ENCODE measurements at regions not wholly inside any gene's neighbourhood (a gene's known extent, or its start where the extent isn't known, plus 50 kb on each side); places are given as distances from the start of the nearest gene placed in this dataset.

DNA sequence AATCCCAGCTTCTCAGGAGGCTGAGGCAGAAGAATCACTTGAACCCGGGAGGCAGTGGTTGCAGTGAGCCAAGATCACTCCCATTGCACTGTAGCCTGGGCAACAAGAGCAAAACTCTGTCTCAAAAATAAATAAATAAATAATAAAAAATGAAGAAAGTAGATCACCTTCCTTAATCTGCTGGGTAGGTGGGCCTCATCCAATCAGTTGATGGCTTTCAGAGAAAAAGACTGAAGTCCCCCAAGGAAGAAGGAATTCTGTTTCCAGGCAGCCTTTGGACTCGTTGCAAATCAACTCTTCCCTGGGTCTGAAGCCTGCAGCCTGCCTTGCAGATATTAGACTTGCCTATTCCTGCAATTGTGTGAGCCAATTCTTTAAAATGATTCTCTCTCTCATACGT lies 136.5 kb downstream of the TFCP2L1 start:
- no peaks in the 10 kb centered on the region for H3K4me1 ChIP-seq (ENCODE audit: low read depth, poor library complexity, severe bottlenecking)
- no peak for TF ChIP-seq CTCF (conservative IDR thresholded peaks at IDR 0.05; ENCODE audit: low read depth, low read length)
- H3K27me3 ChIP-seq (ENCODE audit: insufficient read depth, low read depth): no peaks in the 10 kb centered on the region

GRCh38 chr2:121149384-121149783 lies 135.6 kb downstream of the TFCP2L1 start:
- TF ChIP-seq CTCF (conservative IDR thresholded peaks at IDR 0.05; ENCODE audit: low read depth, low read length): no peak
- H3K27ac ChIP-seq: no peak overlapping the region

More for the DNA sequence above, 136.5 kb downstream of the TFCP2L1 start:
- Histone ChIP-seq H3K9ac (no peak overlapping the region), H3K4me3 (IDR thresholded peaks at IDR 0.05; ENCODE audit: insufficient read depth, low read depth, low read length) (no peak overlapping the region), H3K79me2 (ENCODE audit: insufficient read depth, low read depth) (no peaks in the 10 kb centered on the region), H3K36me3 (ENCODE audit: insufficient read depth) (no peaks in the 10 kb centered on the region), H3K4me2 (no peak overlapping the region), H4K20me1 (ENCODE audit: insufficient read depth) (no peaks in the 10 kb centered on the region), H3K27ac (no peak overlapping the region), H2AFZ (ENCODE audit: low read depth) (no peak overlapping the region)

DNA sequence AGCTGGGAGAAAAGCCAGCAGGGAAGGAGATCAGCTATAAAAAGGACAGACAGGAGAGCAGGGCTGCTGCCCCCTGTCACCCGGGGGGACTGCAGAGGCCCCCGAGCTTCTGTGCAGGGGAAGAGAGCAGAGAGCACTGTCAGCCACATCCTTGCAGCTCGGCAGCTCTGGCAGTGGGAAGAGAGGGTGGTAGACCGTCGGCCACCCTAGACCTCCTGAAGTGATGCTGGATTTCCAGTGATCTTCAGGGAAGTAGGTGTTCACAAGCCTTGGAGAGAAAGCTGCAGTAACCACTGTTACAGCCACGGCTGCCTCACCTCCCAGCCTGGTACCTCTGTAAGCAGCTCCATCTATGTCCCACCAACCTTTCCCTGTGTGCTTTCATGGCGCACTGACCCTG lies 134.9 kb downstream of the TFCP2L1 start:
- no peak for TF ChIP-seq CTCF (conservative IDR thresholded peaks at IDR 0.05; ENCODE audit: low read depth, low read length)
- H3K9ac ChIP-seq: no peak overlapping the region

More at GRCh38 chr2:121149384-121149783, 135.6 kb downstream of the TFCP2L1 start:
- no peak overlapping the region for H3K9ac ChIP-seq
- no peak overlapping the region for H3K4me3 ChIP-seq (IDR thresholded peaks at IDR 0.05; ENCODE audit: insufficient read depth, low read depth, low read length)
- no peaks in the 10 kb centered on the region for H4K20me1 ChIP-seq (ENCODE audit: insufficient read depth)
- no peak overlapping the region for H2AFZ ChIP-seq (ENCODE audit: low read depth)
- H3K4me2 ChIP-seq: no peak overlapping the region
- no peaks in the 10 kb centered on the region for H3K36me3 ChIP-seq (ENCODE audit: insufficient read depth)
- H3K4me1 ChIP-seq (ENCODE audit: low read depth, poor library complexity, severe bottlenecking): no peaks in the 10 kb centered on the region
- H3K79me2 ChIP-seq (ENCODE audit: insufficient read depth, low read depth): no peaks in the 10 kb centered on the region
- H3K27me3 ChIP-seq (ENCODE audit: insufficient read depth, low read depth): no peaks in the 10 kb centered on the region

GRCh38 chr2:121150713-121151112 lies 134.3 kb downstream of the TFCP2L1 start:
- Histone ChIP-seq H3K9ac (no peak overlapping the region), H4K20me1 (ENCODE audit: insufficient read depth) (no peaks in the 10 kb centered on the region), H3K4me3 (IDR thresholded peaks at IDR 0.05; ENCODE audit: insufficient read depth, low read depth, low read length) (no peak overlapping the region), H3K79me2 (ENCODE audit: insufficient read depth, low read depth) (no peaks in the 10 kb centered on the region), H3K27ac (no peak overlapping the region), H3K4me1 (ENCODE audit: low read depth, poor library complexity, severe bottlenecking) (no peaks in the 10 kb centered on the region), H2AFZ (ENCODE audit: low read depth) (no peak overlapping the region), H3K36me3 (ENCODE audit: insufficient read depth) (no peaks in the 10 kb centered on the region), H3K4me2 (no peak overlapping the region), H3K27me3 (ENCODE audit: insufficient read depth, low read depth) (no peaks in the 10 kb centered on the region)
- no peak for TF ChIP-seq CTCF (conservative IDR thresholded peaks at IDR 0.05; ENCODE audit: low read depth, low read length)

More for the DNA sequence above, 134.9 kb downstream of the TFCP2L1 start:
- Histone ChIP-seq H4K20me1 (ENCODE audit: insufficient read depth) (no peaks in the 10 kb centered on the region), H3K27ac (no peak overlapping the region), H3K4me3 (IDR thresholded peaks at IDR 0.05; ENCODE audit: insufficient read depth, low read depth, low read length) (no peak overlapping the region), H3K27me3 (ENCODE audit: insufficient read depth, low read depth) (no peaks in the 10 kb centered on the region), H3K4me1 (ENCODE audit: low read depth, poor library complexity, severe bottlenecking) (no peaks in the 10 kb centered on the region), H3K4me2 (no peak overlapping the region), H3K79me2 (ENCODE audit: insufficient read depth, low read depth) (no peaks in the 10 kb centered on the region), H2AFZ (ENCODE audit: low read depth) (no peak overlapping the region), H3K36me3 (ENCODE audit: insufficient read depth) (no peaks in the 10 kb centered on the region)

Measured in KMS-11 (cell line).